NK-92 treated with Interleukin-12 subunit alpha and Interleukin-12 subunit beta, amount 100 ng/mL, for 24 hours (cell line): ENCODE measurements at regions not wholly inside any gene's neighbourhood (a gene's known extent, or its start where the extent isn't known, plus 50 kb on each side); places are given as distances from the start of the nearest gene placed in this dataset.

Experiments used
- DNase-seq: peaks from one replicate; lab custom pipeline; 2025; lab: John Stamatoyannopoulos, UW

GRCh38 chr16:14334366-14335080 is 263.4 kb downstream of the MRTFB start:
- no peak for DNase-seq

GRCh38 chr16:14333361-14333760 is 262.2 kb downstream of the MRTFB start:
- no peak for DNase-seq

GRCh38 chr16:14331020-14331419 is 259.9 kb downstream of the MRTFB start:
- DNase-seq: no peak

GRCh38 chr16:14329727-14330350 is 258.7 kb downstream of the MRTFB start:
- no peak for DNase-seq

- no peak for DNase-seq
Measured at GRCh38 chr16:14325502-14326401, 254.6 kb downstream of the MRTFB start.

- no peak for DNase-seq
Measured at GRCh38 chr16:14324581-14324980, 253.5 kb downstream of the MRTFB start.

- DNase-seq: no peak
Measured at GRCh38 chr16:14322186-14322585, 251.1 kb downstream of the MRTFB start.

GRCh38 chr16:14321542-14321941 is 250.4 kb downstream of the MRTFB start:
- DNase-seq: no peak

GRCh38 chr16:14320406-14320805 is 249.3 kb downstream of the MRTFB start:
- DNase-seq: no peak
